ENCODE measurements at regions not wholly inside any gene's neighbourhood (a gene's known extent, or its start where the extent isn't known, plus 50 kb on each side); places are given as distances from the start of the nearest gene placed in this dataset.

DNA sequence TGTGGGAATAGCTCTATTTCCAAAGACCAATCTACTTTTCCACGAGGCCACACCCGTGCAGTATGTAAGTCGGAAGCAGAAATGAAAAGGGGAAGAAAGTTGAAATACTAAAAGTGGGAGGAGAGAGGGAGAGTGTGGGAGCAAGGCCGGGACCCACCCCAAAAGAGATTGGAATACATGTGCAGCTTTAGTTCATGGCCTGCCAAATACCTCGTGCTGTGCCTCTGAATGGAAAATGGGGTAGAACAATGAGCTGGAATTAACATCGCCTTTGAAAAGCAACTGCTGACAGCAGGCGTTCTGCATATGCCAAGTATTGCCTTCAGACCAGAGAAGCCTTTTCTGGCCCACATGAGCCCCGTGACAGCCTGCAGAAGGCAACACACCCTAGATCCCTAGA, 155.6 kb downstream of the CD83 start:
- Mint-ChIP-seq H3K4me3 (ENCODE audit: low read depth) (no peak overlapping the region), H3K27me3 (peaks cover 27% of the 10 kb centered on the region), H3K36me3 (ENCODE audit: insufficient read depth) (no peaks in the 10 kb centered on the region), H3K9me3 (ENCODE audit: low read depth) (peaks cover 3% of the 10 kb centered on the region), H3K27ac (no peak overlapping the region), H3K4me1 (ENCODE audit: low read depth) (no peaks in the 10 kb centered on the region)
- no peak for DNase-seq (ENCODE audit: low spot score, unreplicated experiment)
- TF ChIP-seq, protein P1, sequence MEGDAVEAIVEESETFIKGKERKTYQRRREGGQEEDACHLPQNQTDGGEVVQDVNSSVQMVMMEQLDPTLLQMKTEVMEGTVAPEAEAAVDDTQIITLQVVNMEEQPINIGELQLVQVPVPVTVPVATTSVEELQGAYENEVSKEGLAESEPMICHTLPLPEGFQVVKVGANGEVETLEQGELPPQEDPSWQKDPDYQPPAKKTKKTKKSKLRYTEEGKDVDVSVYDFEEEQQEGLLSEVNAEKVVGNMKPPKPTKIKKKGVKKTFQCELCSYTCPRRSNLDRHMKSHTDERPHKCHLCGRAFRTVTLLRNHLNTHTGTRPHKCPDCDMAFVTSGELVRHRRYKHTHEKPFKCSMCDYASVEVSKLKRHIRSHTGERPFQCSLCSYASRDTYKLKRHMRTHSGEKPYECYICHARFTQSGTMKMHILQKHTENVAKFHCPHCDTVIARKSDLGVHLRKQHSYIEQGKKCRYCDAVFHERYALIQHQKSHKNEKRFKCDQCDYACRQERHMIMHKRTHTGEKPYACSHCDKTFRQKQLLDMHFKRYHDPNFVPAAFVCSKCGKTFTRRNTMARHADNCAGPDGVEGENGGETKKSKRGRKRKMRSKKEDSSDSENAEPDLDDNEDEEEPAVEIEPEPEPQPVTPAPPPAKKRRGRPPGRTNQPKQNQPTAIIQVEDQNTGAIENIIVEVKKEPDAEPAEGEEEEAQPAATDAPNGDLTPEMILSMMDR (IDR thresholded peaks at IDR 0.05; ENCODE audit: unreplicated experiment), result no peak

DNA sequence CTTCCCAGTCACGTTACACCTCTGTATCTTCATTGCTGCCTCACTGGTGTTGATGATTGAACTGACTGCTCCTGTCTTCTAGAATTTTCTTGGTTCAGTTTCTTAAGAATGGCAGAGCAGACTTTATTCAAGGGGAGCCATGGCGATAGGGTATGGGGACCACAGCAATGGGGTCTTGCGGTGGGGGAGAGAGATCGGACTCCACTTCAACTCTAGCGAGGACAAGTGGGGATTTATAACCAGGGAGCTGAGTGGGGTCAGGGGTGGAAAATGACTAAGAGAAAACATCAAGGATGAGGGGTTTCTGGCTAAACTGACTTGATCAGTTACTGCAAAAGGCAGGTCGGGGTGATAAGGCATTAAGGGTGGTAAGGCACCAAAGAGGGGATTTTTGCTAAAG, 156.4 kb downstream of the CD83 start:
- no peaks in the 10 kb centered on the region for H3K4me1 Mint-ChIP-seq (ENCODE audit: low read depth)
- no peaks in the 10 kb centered on the region for H3K36me3 Mint-ChIP-seq (ENCODE audit: insufficient read depth)
- DNase-seq (ENCODE audit: low spot score, unreplicated experiment), result no peak
- peaks cover 27% of the 10 kb centered on the region for H3K27me3 Mint-ChIP-seq
- TF ChIP-seq, protein P1 (IDR thresholded peaks at IDR 0.05; ENCODE audit: unreplicated experiment), result no peak
- H3K9me3 Mint-ChIP-seq (ENCODE audit: low read depth), result peaks cover 3% of the 10 kb centered on the region
- no peak overlapping the region for H3K4me3 Mint-ChIP-seq (ENCODE audit: low read depth)
- H3K27ac Mint-ChIP-seq, result peak overlapping the region; percentile 11

GRCh38 chr6:14274546-14275492, 157.2 kb downstream of the CD83 start:
- DNase-seq (ENCODE audit: low spot score, unreplicated experiment), result no peak
- H3K9me3 Mint-ChIP-seq (ENCODE audit: low read depth), result peaks cover 3% of the 10 kb centered on the region
- H3K36me3 Mint-ChIP-seq (ENCODE audit: insufficient read depth), result no peaks in the 10 kb centered on the region
- TF ChIP-seq, protein P1 (IDR thresholded peaks at IDR 0.05; ENCODE audit: unreplicated experiment), result no peak
- H3K4me3 Mint-ChIP-seq (ENCODE audit: low read depth), result no peak overlapping the region
- peaks cover 27% of the 10 kb centered on the region for H3K27me3 Mint-ChIP-seq
- H3K4me1 Mint-ChIP-seq (ENCODE audit: low read depth), result peaks cover 1% of the 10 kb centered on the region
- no peak overlapping the region for H3K27ac Mint-ChIP-seq

DNA sequence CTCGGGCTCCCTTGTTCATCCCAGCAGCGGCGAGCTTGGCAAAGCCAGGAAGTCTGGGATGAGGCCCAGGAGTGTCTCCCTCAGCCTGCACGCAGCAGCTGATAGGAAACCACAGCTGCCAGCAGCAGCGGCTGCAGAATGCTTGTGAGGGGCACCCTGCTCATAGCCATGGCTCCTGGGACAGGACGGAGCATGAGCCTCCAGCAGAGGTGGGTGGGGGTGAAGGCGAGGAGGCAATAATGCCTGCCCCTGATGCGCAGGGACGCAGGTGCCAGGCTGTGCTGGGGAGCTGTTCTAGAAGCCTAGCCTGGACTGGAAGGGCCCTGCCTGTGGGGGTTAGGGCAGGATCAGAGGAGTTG, 157.9 kb downstream of the CD83 start:
- no peak overlapping the region for H3K27ac Mint-ChIP-seq
- H3K36me3 Mint-ChIP-seq (ENCODE audit: insufficient read depth), result no peaks in the 10 kb centered on the region
- H3K4me1 Mint-ChIP-seq (ENCODE audit: low read depth), result peaks cover 1% of the 10 kb centered on the region
- H3K9me3 Mint-ChIP-seq (ENCODE audit: low read depth), result peaks cover 6% of the 10 kb centered on the region
- TF ChIP-seq, protein P1 (IDR thresholded peaks at IDR 0.05; ENCODE audit: unreplicated experiment), result no peak
- H3K27me3 Mint-ChIP-seq, result peaks cover 27% of the 10 kb centered on the region
- no peak overlapping the region for H3K4me3 Mint-ChIP-seq (ENCODE audit: low read depth)
- DNase-seq (ENCODE audit: low spot score, unreplicated experiment), result no peak

GRCh38 chr6:14276071-14276470, 158.5 kb downstream of the CD83 start:
- TF ChIP-seq, protein P1 (IDR thresholded peaks at IDR 0.05; ENCODE audit: unreplicated experiment), result no peak
- DNase-seq (ENCODE audit: low spot score, unreplicated experiment), result no peak
- Mint-ChIP-seq H3K4me3 (ENCODE audit: low read depth) (no peak overlapping the region), H3K36me3 (ENCODE audit: insufficient read depth) (no peaks in the 10 kb centered on the region), H3K27ac (no peak overlapping the region), H3K27me3 (peaks cover 27% of the 10 kb centered on the region), H3K9me3 (ENCODE audit: low read depth) (peaks cover 6% of the 10 kb centered on the region), H3K4me1 (ENCODE audit: low read depth) (peaks cover 1% of the 10 kb centered on the region)

Data from progenitor cell of endocrine pancreas (in vitro differentiated cells).